ENCODE measurements at regions not wholly inside any gene's neighbourhood (a gene's known extent, or its start where the extent isn't known, plus 50 kb on each side); places are given as distances from the start of the nearest gene placed in this dataset.
"Not testable (repeated sequence)": the region's sequence is repeated elsewhere in the genome, so short reads cannot be mapped to it uniquely, and the experiment has no call there.

DNA sequence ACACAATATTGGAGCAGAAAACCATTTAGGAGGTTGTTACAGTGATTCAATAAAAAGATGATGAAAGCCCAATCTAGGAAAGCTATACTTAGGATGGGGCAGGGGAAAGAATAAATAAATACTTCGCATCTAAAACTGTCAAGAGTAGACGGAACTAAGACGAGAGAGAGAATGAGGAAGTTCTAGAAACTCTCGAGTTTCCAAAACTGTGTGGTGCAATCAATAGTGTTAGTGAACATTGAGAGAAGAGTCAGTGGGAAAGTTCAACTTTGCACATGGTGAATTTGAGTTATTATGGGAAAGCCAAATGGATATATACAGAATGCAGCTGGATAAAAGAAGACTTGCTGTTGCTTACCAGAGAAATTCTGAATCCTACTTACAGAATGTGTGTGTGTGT lies 133.8 kb upstream of the MEOX2 start:
- DNase-seq (ENCODE audit: low read depth in 2 of 2) = no peak

GRCh38 chr7:15816835-15817426 lies 130.4 kb upstream of the MEOX2 start:
- no peak for DNase-seq (ENCODE audit: low read depth in 2 of 2)

DNA sequence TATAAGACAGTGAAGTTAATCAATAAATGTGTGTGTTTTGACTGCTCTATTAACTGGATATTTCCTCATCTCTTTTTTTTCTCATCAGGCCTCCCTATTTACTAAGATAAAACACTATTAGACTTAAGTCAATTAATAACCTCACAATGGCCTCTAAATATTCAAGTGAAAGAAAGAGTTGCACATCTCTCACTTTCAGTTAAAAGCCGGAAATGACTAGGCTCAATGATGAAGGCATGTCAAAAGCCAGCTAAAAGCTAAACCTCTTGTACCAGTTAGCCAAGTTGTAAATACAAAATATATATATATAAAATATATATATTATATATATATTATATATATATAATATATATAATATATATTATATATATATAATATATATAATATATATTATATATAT lies 127.0 kb upstream of the MEOX2 start:
- no peak for DNase-seq (ENCODE audit: low read depth in 2 of 2)

DNA sequence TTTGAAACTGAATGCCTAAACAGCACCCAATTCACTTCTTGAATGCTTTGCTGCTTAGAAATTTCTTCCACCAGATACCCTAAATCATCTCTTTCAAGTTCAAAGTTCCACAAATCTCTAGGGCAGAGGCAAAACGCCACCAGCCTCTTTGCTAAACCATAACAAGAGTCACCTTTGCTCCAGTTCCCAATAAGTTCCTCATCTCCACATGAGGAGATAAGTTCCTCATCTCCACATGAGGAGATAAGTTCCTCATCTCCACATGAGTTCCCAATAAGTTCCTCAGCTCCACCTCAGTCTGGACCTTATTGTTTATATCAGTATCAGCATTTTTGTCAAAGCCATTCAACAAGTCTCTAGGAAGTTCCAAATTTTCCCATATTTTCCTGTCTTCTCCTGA lies 123.9 kb upstream of the MEOX2 start:
- not testable (repeated sequence) for DNase-seq (ENCODE audit: low read depth in 2 of 2)

- not testable (repeated sequence) for DNase-seq (ENCODE audit: low read depth in 2 of 2)
These were observed 123.5 kb upstream of the MEOX2 start for GRCh38 chr7:15809936-15810335.

DNA sequence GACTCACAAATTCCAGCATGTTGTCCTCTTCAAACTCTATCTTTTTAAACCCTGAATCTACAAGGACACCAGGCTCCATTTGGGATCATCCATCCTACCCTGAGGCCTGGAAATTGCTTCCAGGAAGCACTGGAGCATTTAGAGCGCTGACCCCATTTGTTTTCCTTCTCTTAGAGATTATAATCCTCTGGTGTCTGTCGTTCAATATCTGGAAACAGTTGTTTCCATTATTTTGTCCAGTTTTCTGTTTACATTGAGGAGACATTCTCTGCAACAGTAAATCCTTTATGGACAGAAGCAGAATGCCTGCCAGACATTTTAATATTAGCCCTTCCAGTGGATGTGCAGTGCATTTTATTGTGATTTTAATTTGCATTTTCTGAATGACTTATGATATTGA lies 119.4 kb upstream of the MEOX2 start:
- DNase-seq (ENCODE audit: low read depth in 2 of 2) = no peak

DNA sequence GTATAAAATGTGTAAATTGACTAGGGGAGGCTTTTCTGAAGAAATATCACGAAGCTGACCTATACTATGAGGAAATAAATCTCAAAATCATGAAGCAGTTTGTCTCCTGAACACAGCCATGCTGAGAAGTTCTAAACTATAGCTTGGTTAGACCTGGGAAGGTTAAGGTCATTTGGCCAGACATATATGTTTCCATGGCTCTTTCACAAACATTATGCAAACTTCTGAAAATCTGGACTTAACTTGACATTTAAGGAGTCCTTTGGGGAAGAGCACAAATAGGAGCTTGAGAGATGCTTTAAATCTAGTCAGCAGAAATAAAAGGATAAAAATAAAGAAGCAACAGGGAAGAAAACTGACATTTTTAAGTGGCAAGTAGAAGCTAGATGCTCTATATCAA lies 115.9 kb upstream of the MEOX2 start:
- DNase-seq (ENCODE audit: low read depth in 2 of 2) = no peak

DNA sequence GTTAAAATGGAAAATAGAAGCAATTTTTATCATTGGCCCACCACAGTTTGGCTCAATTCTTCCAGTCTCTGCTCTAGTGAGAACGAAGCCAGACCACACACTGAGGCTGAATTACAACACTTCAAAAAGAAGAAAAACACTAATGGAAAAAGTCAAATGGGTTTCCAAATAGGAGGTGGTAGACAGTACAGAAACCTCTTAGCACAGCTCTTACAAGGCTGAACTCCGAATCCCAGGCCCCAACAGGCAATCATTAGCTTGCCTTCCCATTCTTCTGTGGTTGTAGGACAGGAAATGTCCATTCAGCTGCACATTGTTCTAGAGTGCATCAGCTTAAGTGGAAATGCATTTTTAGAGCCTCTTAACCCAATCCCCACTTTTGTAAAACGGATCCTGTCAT lies 115.1 kb upstream of the MEOX2 start:
- DNase-seq (ENCODE audit: low read depth in 2 of 2) = no peak

- DNase-seq (ENCODE audit: low read depth in 2 of 2) = no peak
These were observed 114.6 kb upstream of the MEOX2 start for GRCh38 chr7:15801041-15801440.

DNA sequence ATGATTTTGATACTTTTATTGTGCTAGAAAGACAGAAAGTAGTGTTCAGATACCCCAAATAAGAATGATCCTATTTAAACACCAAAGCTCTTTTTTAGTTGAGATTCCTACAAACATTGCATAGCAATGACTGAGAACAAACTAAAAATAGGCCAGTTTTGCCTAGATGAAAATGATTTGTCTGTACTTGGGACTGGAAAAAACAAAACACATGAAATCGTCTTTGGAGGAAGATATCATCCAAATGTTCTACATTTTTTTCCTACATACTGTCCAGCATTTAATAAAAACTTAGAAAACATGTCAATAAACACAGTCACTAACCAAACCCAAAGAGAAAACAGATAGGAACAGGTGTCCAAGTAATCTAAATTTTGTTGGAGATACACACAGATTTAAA lies 111.6 kb upstream of the MEOX2 start:
- no peak for DNase-seq (ENCODE audit: low read depth in 2 of 2)

DNA sequence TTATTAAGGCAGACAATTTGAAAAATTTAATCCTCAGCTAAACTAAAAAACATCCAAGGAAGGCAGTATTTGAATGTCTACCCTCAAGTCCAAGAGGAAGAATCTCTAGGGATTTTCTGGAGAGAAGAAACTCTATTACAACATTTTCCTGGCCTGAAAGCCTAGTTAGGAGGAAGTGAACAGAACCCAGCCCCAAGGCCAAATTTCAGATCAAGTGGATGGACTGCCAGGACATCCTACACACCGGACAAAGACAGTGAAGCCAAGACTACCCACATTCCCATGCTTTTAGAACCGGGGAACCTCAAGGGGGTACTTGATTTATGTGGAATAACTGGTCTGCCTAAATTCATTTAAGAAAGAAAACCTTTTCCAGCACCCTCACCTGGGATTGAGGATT lies 108.9 kb upstream of the MEOX2 start:
- DNase-seq (ENCODE audit: low read depth in 2 of 2) = no peak

- no peak for DNase-seq (ENCODE audit: low read depth in 2 of 2)
These were observed 108.3 kb upstream of the MEOX2 start for GRCh38 chr7:15794801-15795200.

- DNase-seq (ENCODE audit: low read depth in 2 of 2) = no peak
These were observed 98.2 kb upstream of the MEOX2 start for GRCh38 chr7:15784694-15785030.

- no peak for DNase-seq (ENCODE audit: low read depth in 2 of 2)
These were observed 97.7 kb upstream of the MEOX2 start for GRCh38 chr7:15783987-15784693.

- no peak for DNase-seq (ENCODE audit: low read depth in 2 of 2)
These were observed 96.2 kb upstream of the MEOX2 start for GRCh38 chr7:15782656-15783055.

- no peak for DNase-seq (ENCODE audit: low read depth in 2 of 2)
These were observed 95.5 kb upstream of the MEOX2 start for GRCh38 chr7:15781944-15782343.

DNA sequence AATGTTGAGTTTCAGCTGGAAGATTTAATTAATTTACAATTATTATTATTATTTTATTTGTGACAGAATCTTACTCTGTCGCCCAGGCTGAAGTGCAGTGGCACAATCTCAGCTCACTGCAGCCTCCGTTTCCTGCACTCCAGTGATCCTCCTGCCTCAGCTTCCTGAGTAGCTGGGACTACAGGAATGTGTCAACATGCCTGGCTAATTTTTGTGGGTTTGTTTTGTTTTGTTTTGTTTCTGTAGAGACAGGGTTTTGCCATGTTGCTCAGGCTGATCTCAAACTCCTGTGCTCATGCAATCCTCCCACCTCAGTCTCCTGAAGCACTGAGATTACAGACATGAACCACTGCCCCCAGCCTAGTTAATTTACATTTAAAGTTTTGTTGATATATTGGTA lies 93.8 kb upstream of the MEOX2 start:
- DNase-seq (ENCODE audit: low read depth in 2 of 2) = no peak

GRCh38 chr7:15778191-15778590 lies 91.7 kb upstream of the MEOX2 start:
- no peak for DNase-seq (ENCODE audit: low read depth in 2 of 2)

DNA sequence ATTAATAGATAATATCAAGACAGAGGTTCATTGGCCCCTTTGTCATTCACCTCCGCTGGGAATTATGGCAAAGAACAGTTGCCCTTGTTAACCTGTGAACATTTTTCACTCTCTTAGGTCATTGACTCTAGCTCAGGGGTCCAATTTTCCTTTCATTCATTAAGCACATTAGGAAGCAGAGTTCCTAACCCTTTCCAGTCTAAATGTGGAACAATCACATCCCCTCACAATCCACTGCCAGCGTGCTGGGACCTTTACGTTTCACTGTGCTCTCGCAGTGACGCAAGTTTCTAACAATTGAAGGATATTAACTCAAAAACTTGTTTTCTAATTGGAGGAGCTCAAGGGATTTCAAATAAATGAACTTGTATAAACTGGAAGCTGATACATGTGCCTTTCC lies 79.3 kb upstream of the MEOX2 start:
- DNase-seq (ENCODE audit: low read depth in 2 of 2) = no peak

- DNase-seq (ENCODE audit: low read depth in 2 of 2) = no peak
These were observed 78.4 kb upstream of the MEOX2 start for GRCh38 chr7:15764851-15765382.

- DNase-seq (ENCODE audit: low read depth in 2 of 2) = no peak
These were observed 77.5 kb upstream of the MEOX2 start for GRCh38 chr7:15764010-15764409.

- no peak for DNase-seq (ENCODE audit: low read depth in 2 of 2)
These were observed 70.8 kb upstream of the MEOX2 start for GRCh38 chr7:15757041-15758000.

DNA sequence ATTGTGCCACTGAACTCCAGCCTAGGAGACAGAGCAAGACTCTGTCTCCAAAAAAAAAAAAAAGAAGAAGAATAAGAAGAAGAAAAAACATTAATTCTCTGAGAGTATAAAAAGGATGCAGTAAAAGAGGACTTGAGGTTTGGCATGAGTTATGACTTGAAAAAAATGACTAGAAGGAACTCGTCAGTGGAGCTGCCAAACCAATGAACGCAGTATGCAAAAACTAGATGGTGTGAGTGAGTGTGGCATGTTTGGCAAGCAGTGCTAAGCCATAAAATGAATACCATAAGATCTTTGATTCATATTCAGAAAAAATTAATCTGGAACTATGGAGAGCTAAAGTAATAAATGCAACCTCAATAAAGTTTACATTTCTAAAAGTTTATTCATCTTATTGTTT lies 68.6 kb upstream of the MEOX2 start:
- DNase-seq (ENCODE audit: low read depth in 2 of 2) = no peak

Measured in stimulated activated CD8-positive, alpha-beta memory T cell treated with anti-CD3 and anti-CD28 coated beads, Interleukin-2, amount 100 ng/mL, for 48 hours (primary cell).